ENCODE measurements at regions not wholly inside any gene's neighbourhood (a gene's known extent, or its start where the extent isn't known, plus 50 kb on each side); places are given as distances from the start of the nearest gene placed in this dataset.

- H3K4me2 ChIP-seq (ENCODE audit: low read length), result no peak overlapping the region
- H3K9me2 ChIP-seq (ENCODE audit: insufficient read depth, low read length), result no peaks in the 10 kb centered on the region
- H3K4me3 ChIP-seq (ENCODE audit: low read length), result no peak overlapping the region
- no peaks in the 10 kb centered on the region for H3K9me3 ChIP-seq (ENCODE audit: low read length)
- H3F3A ChIP-seq (ENCODE audit: insufficient read depth, low read length, poor library complexity, severe bottlenecking), result no peaks in the 10 kb centered on the region
- H3K9ac ChIP-seq (ENCODE audit: low read length), result no peak overlapping the region
- no peak overlapping the region for H3K27ac ChIP-seq (ENCODE audit: low read length)
- H3K27me3 ChIP-seq (ENCODE audit: insufficient read depth, low read depth, low read length), result no peaks in the 10 kb centered on the region
- no peaks in the 10 kb centered on the region for H3K36me3 ChIP-seq (ENCODE audit: insufficient read depth, low read length)
- H2AFZ ChIP-seq (ENCODE audit: low read depth, low read length), result no peak overlapping the region
- TF ChIP-seq POLR2AphosphoS5 (IDR thresholded peaks at IDR 0.05) (no peak), TAF1 (IDR thresholded peaks at IDR 0.05; ENCODE audit: low read depth) (no peak), EZH2 (IDR thresholded peaks at IDR 0.05; ENCODE audit: borderline replicate concordance, insufficient read depth, low read length, poor library complexity, severe bottlenecking) (no peak), EP300 (conservative IDR thresholded peaks at IDR 0.05; ENCODE audit: poor library complexity, severe bottlenecking) (no peak), CTCF (IDR thresholded peaks at IDR 0.05; ENCODE audit: poor library complexity, severe bottlenecking) (no peak), REST (IDR thresholded peaks at IDR 0.05; ENCODE audit: borderline replicate concordance) (no peak), RAD21 (conservative IDR thresholded peaks at IDR 0.05) (no peak), SMC3 (conservative IDR thresholded peaks at IDR 0.05; ENCODE audit: poor library complexity) (no peak), MXI1 (conservative IDR thresholded peaks at IDR 0.05; ENCODE audit: poor library complexity, severe bottlenecking) (no peak)
- H3K79me2 ChIP-seq (replicated peaks; ENCODE audit: insufficient read depth, low read length), result no peaks in the 10 kb centered on the region
- no peaks in the 10 kb centered on the region for H4K20me1 ChIP-seq (ENCODE audit: insufficient read depth)
Measured at GRCh38 chr12:127560041-127560478, 706.9 kb upstream of the TMEM132C start.

GRCh38 chr12:127562816-127563215 is 704.2 kb upstream of the TMEM132C start:
- H2AFZ ChIP-seq (ENCODE audit: low read depth, low read length), result no peak overlapping the region
- TF ChIP-seq RAD21 (conservative IDR thresholded peaks at IDR 0.05) (no peak), POLR2AphosphoS5 (IDR thresholded peaks at IDR 0.05) (no peak), MXI1 (conservative IDR thresholded peaks at IDR 0.05; ENCODE audit: poor library complexity, severe bottlenecking) (no peak), EP300 (conservative IDR thresholded peaks at IDR 0.05; ENCODE audit: poor library complexity, severe bottlenecking) (no peak), TAF1 (IDR thresholded peaks at IDR 0.05; ENCODE audit: low read depth) (no peak), EZH2 (IDR thresholded peaks at IDR 0.05; ENCODE audit: borderline replicate concordance, insufficient read depth, low read length, poor library complexity, severe bottlenecking) (no peak), REST (IDR thresholded peaks at IDR 0.05; ENCODE audit: borderline replicate concordance) (no peak), CTCF (IDR thresholded peaks at IDR 0.05; ENCODE audit: poor library complexity, severe bottlenecking) (no peak), SMC3 (conservative IDR thresholded peaks at IDR 0.05; ENCODE audit: poor library complexity) (no peak)
- no peaks in the 10 kb centered on the region for H4K20me1 ChIP-seq (ENCODE audit: insufficient read depth)
- H3K9ac ChIP-seq (ENCODE audit: low read length), result no peak overlapping the region
- no peaks in the 10 kb centered on the region for H3K27me3 ChIP-seq (ENCODE audit: insufficient read depth, low read depth, low read length)
- no peaks in the 10 kb centered on the region for H3K79me2 ChIP-seq (replicated peaks; ENCODE audit: insufficient read depth, low read length)
- no peaks in the 10 kb centered on the region for H3F3A ChIP-seq (ENCODE audit: insufficient read depth, low read length, poor library complexity, severe bottlenecking)
- H3K9me2 ChIP-seq (ENCODE audit: insufficient read depth, low read length), result no peaks in the 10 kb centered on the region
- H3K4me3 ChIP-seq (ENCODE audit: low read length), result no peak overlapping the region
- peak overlapping the region; percentile 1 for H3K27ac ChIP-seq (ENCODE audit: low read length)
- no peaks in the 10 kb centered on the region for H3K36me3 ChIP-seq (ENCODE audit: insufficient read depth, low read length)
- no peaks in the 10 kb centered on the region for H3K9me3 ChIP-seq (ENCODE audit: low read length)
- H3K4me2 ChIP-seq (ENCODE audit: low read length), result no peak overlapping the region
